Fibroblast of lung (primary cell): ENCODE measurements at regions not wholly inside any gene's neighbourhood (a gene's known extent, or its start where the extent isn't known, plus 50 kb on each side); places are given as distances from the start of the nearest gene placed in this dataset.

Source experiments
- EZH2 ChIP-seq: IDR thresholded peaks from 2 replicates; pipeline ENCODE4 v1.5.1; 2012; ENCODE audit warnings: low read length, control low read depth, mild to moderate bottlenecking; ENCODE audit errors: missing control alignments
- TF ChIP-seq, protein P1 (sequence below), 2 donors: IDR thresholded peaks in 1 of 2; conservative IDR thresholded peaks in 1 of 2; 1 replicate in 1 of 2; 2 replicates in 1 of 2; pipeline ENCODE4 v1.5.1; 2011 to 2012; ENCODE audit warnings: low read length in 2 of 2, control low read depth in 1 of 2, inconsistent platforms in 1 of 2, low read depth in 1 of 2, mild to moderate bottlenecking in 1 of 2

DNA sequence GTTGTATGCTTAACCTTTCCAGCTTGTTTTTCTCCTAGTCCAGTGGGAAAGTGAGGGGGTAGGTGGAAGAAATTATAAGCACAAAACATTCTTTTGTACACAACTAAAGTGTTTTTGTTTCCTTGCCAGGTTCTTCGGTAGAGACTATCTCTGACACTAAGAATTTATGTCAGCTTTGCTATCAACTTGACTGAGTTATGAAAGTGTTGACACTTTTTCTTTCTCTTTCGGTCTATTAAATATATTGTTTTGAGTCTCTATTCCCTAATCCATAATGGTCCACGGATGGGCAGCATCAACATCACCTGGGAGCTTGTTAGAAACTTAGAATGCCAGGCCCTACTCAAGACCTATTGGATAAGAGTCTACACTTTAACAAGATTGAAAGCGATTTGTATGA is 195.0 kb upstream of the ATP10B start:
- TF ChIP-seq, protein P1, sequence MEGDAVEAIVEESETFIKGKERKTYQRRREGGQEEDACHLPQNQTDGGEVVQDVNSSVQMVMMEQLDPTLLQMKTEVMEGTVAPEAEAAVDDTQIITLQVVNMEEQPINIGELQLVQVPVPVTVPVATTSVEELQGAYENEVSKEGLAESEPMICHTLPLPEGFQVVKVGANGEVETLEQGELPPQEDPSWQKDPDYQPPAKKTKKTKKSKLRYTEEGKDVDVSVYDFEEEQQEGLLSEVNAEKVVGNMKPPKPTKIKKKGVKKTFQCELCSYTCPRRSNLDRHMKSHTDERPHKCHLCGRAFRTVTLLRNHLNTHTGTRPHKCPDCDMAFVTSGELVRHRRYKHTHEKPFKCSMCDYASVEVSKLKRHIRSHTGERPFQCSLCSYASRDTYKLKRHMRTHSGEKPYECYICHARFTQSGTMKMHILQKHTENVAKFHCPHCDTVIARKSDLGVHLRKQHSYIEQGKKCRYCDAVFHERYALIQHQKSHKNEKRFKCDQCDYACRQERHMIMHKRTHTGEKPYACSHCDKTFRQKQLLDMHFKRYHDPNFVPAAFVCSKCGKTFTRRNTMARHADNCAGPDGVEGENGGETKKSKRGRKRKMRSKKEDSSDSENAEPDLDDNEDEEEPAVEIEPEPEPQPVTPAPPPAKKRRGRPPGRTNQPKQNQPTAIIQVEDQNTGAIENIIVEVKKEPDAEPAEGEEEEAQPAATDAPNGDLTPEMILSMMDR (conservative IDR thresholded peaks at IDR 0.05 in 1 of 2, IDR thresholded peaks at IDR 0.05 in 1 of 2; ENCODE audit: low read depth in 1 of 2, low read length in 2 of 2), result no peak
- TF ChIP-seq EZH2, result no peak
